GM12873 (cell line): ENCODE measurements at regions not wholly inside any gene's neighbourhood (a gene's known extent, or its start where the extent isn't known, plus 50 kb on each side); places are given as distances from the start of the nearest gene placed in this dataset.

ENCODE experiments used
- TF ChIP-seq, protein P1 (sequence below): IDR thresholded peaks from 2 replicates; pipeline ENCODE4 v1.5.1; 2012; ENCODE audit warnings: low read depth, mild to moderate bottlenecking, moderate library complexity, low read length, control low read depth; ENCODE audit not compliant: insufficient read depth; ENCODE audit errors: missing control alignments

DNA sequence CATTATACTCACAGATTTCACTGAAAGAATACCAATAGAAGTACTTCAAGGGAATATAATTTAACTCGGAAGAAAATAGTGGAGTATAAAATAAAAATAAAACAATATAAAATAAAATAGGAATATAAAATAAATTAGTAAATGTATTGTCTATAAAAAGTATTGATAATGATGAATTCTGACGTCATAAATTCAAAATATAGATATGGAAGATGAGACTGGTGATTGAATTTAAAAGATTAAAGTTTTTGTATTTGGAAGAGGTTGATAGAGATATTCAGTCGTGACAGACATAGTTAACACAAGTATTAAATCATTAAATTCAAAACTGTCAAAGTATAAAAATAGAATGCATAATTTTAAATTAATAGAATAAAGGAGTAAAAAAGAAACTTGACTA is 964.9 kb upstream of the C9orf72 start:
- TF ChIP-seq, protein P1, sequence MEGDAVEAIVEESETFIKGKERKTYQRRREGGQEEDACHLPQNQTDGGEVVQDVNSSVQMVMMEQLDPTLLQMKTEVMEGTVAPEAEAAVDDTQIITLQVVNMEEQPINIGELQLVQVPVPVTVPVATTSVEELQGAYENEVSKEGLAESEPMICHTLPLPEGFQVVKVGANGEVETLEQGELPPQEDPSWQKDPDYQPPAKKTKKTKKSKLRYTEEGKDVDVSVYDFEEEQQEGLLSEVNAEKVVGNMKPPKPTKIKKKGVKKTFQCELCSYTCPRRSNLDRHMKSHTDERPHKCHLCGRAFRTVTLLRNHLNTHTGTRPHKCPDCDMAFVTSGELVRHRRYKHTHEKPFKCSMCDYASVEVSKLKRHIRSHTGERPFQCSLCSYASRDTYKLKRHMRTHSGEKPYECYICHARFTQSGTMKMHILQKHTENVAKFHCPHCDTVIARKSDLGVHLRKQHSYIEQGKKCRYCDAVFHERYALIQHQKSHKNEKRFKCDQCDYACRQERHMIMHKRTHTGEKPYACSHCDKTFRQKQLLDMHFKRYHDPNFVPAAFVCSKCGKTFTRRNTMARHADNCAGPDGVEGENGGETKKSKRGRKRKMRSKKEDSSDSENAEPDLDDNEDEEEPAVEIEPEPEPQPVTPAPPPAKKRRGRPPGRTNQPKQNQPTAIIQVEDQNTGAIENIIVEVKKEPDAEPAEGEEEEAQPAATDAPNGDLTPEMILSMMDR = no peak

- TF ChIP-seq, protein P1 = no peak
These were observed 966.3 kb upstream of the C9orf72 start for GRCh38 chr9:28539434-28540070.

DNA sequence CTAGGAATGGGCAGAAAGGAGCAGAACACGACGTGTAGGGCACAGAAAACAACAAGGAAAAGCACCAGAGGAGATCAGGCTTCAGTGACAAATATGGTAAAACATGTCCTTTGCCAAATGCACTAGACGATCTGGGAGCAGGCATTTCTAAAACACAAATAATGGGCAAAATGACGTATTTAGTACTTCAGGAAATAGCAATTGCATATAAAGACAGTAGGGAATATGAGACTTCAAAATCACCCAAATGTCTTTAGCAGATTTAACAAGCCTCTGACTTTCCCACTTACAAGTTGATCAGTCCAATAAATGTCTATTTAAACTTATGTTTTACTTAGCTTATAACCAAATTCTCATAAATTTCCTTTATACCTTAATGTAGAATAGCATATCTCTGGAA is 969.6 kb upstream of the C9orf72 start:
- TF ChIP-seq, protein P1 = no peak

GRCh38 chr9:28547527-28547926 is 974.2 kb upstream of the C9orf72 start:
- TF ChIP-seq, protein P1 = no peak

- TF ChIP-seq, protein P1 = no peak
These were observed 990.1 kb upstream of the C9orf72 start for GRCh38 chr9:28563291-28563934.

GRCh38 chr9:28583832-28584231 is 1010.6 kb upstream of the C9orf72 start:
- TF ChIP-seq, protein P1 = no peak

GRCh38 chr9:28584542-28584941 is 1011.3 kb upstream of the C9orf72 start:
- TF ChIP-seq, protein P1 = no peak
